ENCODE measurements at regions not wholly inside any gene's neighbourhood (a gene's known extent, or its start where the extent isn't known, plus 50 kb on each side); places are given as distances from the start of the nearest gene placed in this dataset.

GRCh38 chr2:43100362-43100882 is 126.0 kb downstream of the ZFP36L2 start:
- no peak for ATAC-seq

GRCh38 chr2:43099797-43100196 is 126.6 kb downstream of the ZFP36L2 start:
- Histone ChIP-seq H3K27ac (no peak overlapping the region), H3K4me3 (no peak overlapping the region), H3K9me3 (no peaks in the 10 kb centered on the region), H3K36me3 (replicated peaks in 1 of 2; ENCODE audit: insufficient read depth in 1 of 2, low read depth in 2 of 2) (no peaks in the 10 kb centered on the region), H3K27me3 (no peaks in the 10 kb centered on the region), H3K4me1 (peaks cover 16% of the 10 kb centered on the region)
- TF ChIP-seq POLR2A (IDR thresholded peaks at IDR 0.05) (no peak), CTCF (IDR thresholded peaks at IDR 0.05) (no peak)
- no peak for DNase-seq
- ATAC-seq, result no peak
- intact Hi-C loops (cut with DNase I), result no loop called here
- 93 to 95% methylated on average over 4 of the region's 4 CpGs for WGBS, 2 donors

More at GRCh38 chr2:43100362-43100882, 126.0 kb downstream of the ZFP36L2 start:
- Histone ChIP-seq H3K4me1 (peaks cover 16% of the 10 kb centered on the region), H3K27ac (peak overlapping the region; percentile 57 to 88 (median 88)), H3K9me3 (no peaks in the 10 kb centered on the region), H3K27me3 (no peaks in the 10 kb centered on the region), H3K36me3 (replicated peaks in 1 of 2; ENCODE audit: insufficient read depth in 1 of 2, low read depth in 2 of 2) (no peaks in the 10 kb centered on the region), H3K4me3 (no peak overlapping the region)
- 54 to 84% methylated on average over 6 to 21 of the region's 21 CpGs for WGBS, 2 donors
- intact Hi-C loops (cut with DNase I), result no loop called here
- TF ChIP-seq CTCF (IDR thresholded peaks at IDR 0.05), result no peak
- no peak for TF ChIP-seq POLR2A (IDR thresholded peaks at IDR 0.05)
- no peak for DNase-seq

- Histone ChIP-seq H3K27ac (peak overlapping the region in 1 of 4 donors; percentile 36), H3K9me3 (no peaks in the 10 kb centered on the region), H3K4me1 (peaks cover 16% of the 10 kb centered on the region), H3K36me3 (replicated peaks in 1 of 2; ENCODE audit: insufficient read depth in 1 of 2, low read depth in 2 of 2) (no peaks in the 10 kb centered on the region), H3K4me3 (no peak overlapping the region), H3K27me3 (no peaks in the 10 kb centered on the region)
- ATAC-seq (no peak), DNase-seq (no peak)
- TF ChIP-seq CTCF (IDR thresholded peaks at IDR 0.05) (no peak), POLR2A (IDR thresholded peaks at IDR 0.05) (no peak)
- intact Hi-C loops (cut with DNase I), result no loop called here
- WGBS, 2 donors, result 85 to 90% methylated on average over 4 of the region's 4 CpGs
Measured at GRCh38 chr2:43098539-43098938, 127.9 kb downstream of the ZFP36L2 start.

- WGBS, 2 donors, result 49 to 62% methylated on average over 7 of the region's 7 CpGs
- DNase-seq (peak in 1 of 4 donors; percentile 38), ATAC-seq (no peak)
- no peak for TF ChIP-seq POLR2A (IDR thresholded peaks at IDR 0.05)
- TF ChIP-seq CTCF (IDR thresholded peaks at IDR 0.05), result no peak
- H3K27me3 ChIP-seq, result no peaks in the 10 kb centered on the region
- H3K9me3 ChIP-seq, result no peaks in the 10 kb centered on the region
- H3K27ac ChIP-seq, result peak overlapping the region in 1 of 4 donors; percentile 36
- no peaks in the 10 kb centered on the region for H3K36me3 ChIP-seq (replicated peaks in 1 of 2; ENCODE audit: insufficient read depth in 1 of 2, low read depth in 2 of 2)
- no peak overlapping the region for H3K4me3 ChIP-seq
- intact Hi-C loops (cut with DNase I), result no loop called here
- peaks cover 15% of the 10 kb centered on the region for H3K4me1 ChIP-seq
Measured at GRCh38 chr2:43097644-43098408, 128.6 kb downstream of the ZFP36L2 start.

Data from body of pancreas (tissue), 4 donors.